Glutamatergic neuron (in vitro differentiated cells): ENCODE measurements at regions not wholly inside any gene's neighbourhood (a gene's known extent, or its start where the extent isn't known, plus 50 kb on each side); places are given as distances from the start of the nearest gene placed in this dataset.

Experiments
- DNase-seq: peaks from one replicate; pipeline ENCODE4 v3.0.0; 2022
- H3K27ac Mint-ChIP-seq: one replicate; pipeline ENCODE4 v1.8.0; 2020; ENCODE audit warnings: mild to moderate bottlenecking, mixed read lengths, inconsistent platforms; ENCODE audit not compliant: unreplicated experiment
- H3K27me3 Mint-ChIP-seq: one replicate; pipeline ENCODE4 v1.8.0; 2020; ENCODE audit warnings: mild to moderate bottlenecking, moderate library complexity, mixed read lengths, inconsistent platforms; ENCODE audit not compliant: unreplicated experiment
- H3K36me3 Mint-ChIP-seq: one replicate; pipeline ENCODE4 v1.8.0; 2020; ENCODE audit warnings: mild to moderate bottlenecking, mixed read lengths, inconsistent platforms; ENCODE audit not compliant: unreplicated experiment
- H3K4me1 Mint-ChIP-seq: one replicate; pipeline ENCODE4 v1.8.0; 2020; ENCODE audit warnings: mild to moderate bottlenecking, low read depth, mixed read lengths, inconsistent platforms; ENCODE audit not compliant: unreplicated experiment
- H3K4me3 Mint-ChIP-seq: one replicate; pipeline ENCODE4 v1.8.0; 2020; ENCODE audit warnings: mild to moderate bottlenecking, mixed read lengths, inconsistent platforms; ENCODE audit not compliant: unreplicated experiment
- H3K9me3 Mint-ChIP-seq: one replicate; pipeline ENCODE4 v1.8.0; 2020; ENCODE audit warnings: mild to moderate bottlenecking, moderate library complexity, mixed read lengths, inconsistent platforms; ENCODE audit not compliant: unreplicated experiment
- CTCF ChIP-seq: fragments of 200-600 bp; sonication (generic); IDR thresholded peaks from one replicate; pipeline ENCODE4 v1.5.0; 2021; ENCODE audit not compliant: partially characterized antibody, unreplicated experiment

GRCh38 chr9:23324511-23324910, 501.5 kb downstream of the ELAVL2 start:
- Mint-ChIP-seq H3K27me3 (no peaks in the 10 kb centered on the region), H3K27ac (no peak overlapping the region), H3K36me3 (peaks cover 7% of the 10 kb centered on the region), H3K4me1 (peaks cover 22% of the 10 kb centered on the region), H3K4me3 (no peak overlapping the region), H3K9me3 (peaks cover 3% of the 10 kb centered on the region)
- TF ChIP-seq CTCF = no peak
- DNase-seq = no peak

- peaks cover 5% of the 10 kb centered on the region for H3K4me1 Mint-ChIP-seq
- no peak overlapping the region for H3K27ac Mint-ChIP-seq
- peaks cover 21% of the 10 kb centered on the region for H3K36me3 Mint-ChIP-seq
- H3K9me3 Mint-ChIP-seq = peaks cover 6% of the 10 kb centered on the region
- DNase-seq = no peak
- no peaks in the 10 kb centered on the region for H3K27me3 Mint-ChIP-seq
- no peak overlapping the region for H3K4me3 Mint-ChIP-seq
- no peak for TF ChIP-seq CTCF
Observed at GRCh38 chr9:23326597-23326996, 499.4 kb downstream of the ELAVL2 start.

GRCh38 chr9:23341346-23341745, 484.7 kb downstream of the ELAVL2 start:
- no peak for DNase-seq
- no peaks in the 10 kb centered on the region for H3K4me1 Mint-ChIP-seq
- H3K27me3 Mint-ChIP-seq = no peaks in the 10 kb centered on the region
- H3K9me3 Mint-ChIP-seq = no peaks in the 10 kb centered on the region
- no peak for TF ChIP-seq CTCF
- no peak overlapping the region for H3K4me3 Mint-ChIP-seq
- H3K36me3 Mint-ChIP-seq = no peaks in the 10 kb centered on the region
- H3K27ac Mint-ChIP-seq = no peak overlapping the region

- no peaks in the 10 kb centered on the region for H3K27me3 Mint-ChIP-seq
- no peaks in the 10 kb centered on the region for H3K4me1 Mint-ChIP-seq
- no peak overlapping the region for H3K27ac Mint-ChIP-seq
- no peak for TF ChIP-seq CTCF
- no peak overlapping the region for H3K4me3 Mint-ChIP-seq
- no peaks in the 10 kb centered on the region for H3K36me3 Mint-ChIP-seq
- no peak for DNase-seq
- no peaks in the 10 kb centered on the region for H3K9me3 Mint-ChIP-seq
Observed at GRCh38 chr9:23342291-23342690, 483.7 kb downstream of the ELAVL2 start.

- Mint-ChIP-seq H3K36me3 (no peaks in the 10 kb centered on the region), H3K9me3 (no peaks in the 10 kb centered on the region), H3K4me3 (no peak overlapping the region), H3K27ac (no peak overlapping the region), H3K4me1 (no peaks in the 10 kb centered on the region), H3K27me3 (no peaks in the 10 kb centered on the region)
- TF ChIP-seq CTCF = no peak
- no peak for DNase-seq
Observed at GRCh38 chr9:23343226-23343625, 482.8 kb downstream of the ELAVL2 start.
